Activated B cell treated with CpG ODN at 0.5 μM for 24 hours (primary cell): ENCODE measurements at regions not wholly inside any gene's neighbourhood (a gene's known extent, or its start where the extent isn't known, plus 50 kb on each side); places are given as distances from the start of the nearest gene placed in this dataset.
"Not testable (repeated sequence)": the region's sequence is repeated elsewhere in the genome, so short reads cannot be mapped to it uniquely, and the experiment has no call there.

Source experiments
- ATAC-seq: fragments of 200-7000 bp; cut with Tn5 transposase; one replicate; pipeline ENCODE4 v1.10.0; 2021; ENCODE audit warnings: low read depth, mild to moderate bottlenecking, moderate library complexity
- CTCF ChIA-PET: fragments of 350-600 bp; sonication (Branson Sonifier 250); formaldehyde crosslinking; loops from one replicate; lab custom pipeline; 2021; ENCODE audit warnings: antibody characterized with exemption; lab: Charles Lee
- POLR2A ChIA-PET: fragments of 350-600 bp; sonication (Branson Sonifier 250); formaldehyde crosslinking; loops from one replicate; lab custom pipeline; 2021; ENCODE audit warnings: antibody characterized with exemption; lab: Charles Lee
- DNase-seq: peaks from one replicate; pipeline ENCODE4 v3.0.0; 2022
- H3K27ac Mint-ChIP-seq: one replicate; pipeline ENCODE4 v1.8.0; 2020; ENCODE audit warnings: mixed read lengths
- H3K27me3 Mint-ChIP-seq: one replicate; pipeline ENCODE4 v1.8.0; 2021; ENCODE audit warnings: mixed read lengths
- H3K36me3 Mint-ChIP-seq: one replicate; pipeline ENCODE4 v1.8.0; 2021; ENCODE audit warnings: low read depth, mixed read lengths
- H3K4me1 Mint-ChIP-seq: one replicate; pipeline ENCODE4 v1.8.0; 2021; ENCODE audit warnings: mixed read lengths
- H3K4me3 Mint-ChIP-seq: one replicate; pipeline ENCODE4 v1.8.0; 2020; ENCODE audit warnings: mild to moderate bottlenecking, mixed read lengths
- H3K9me3 Mint-ChIP-seq: one replicate; pipeline ENCODE4 v1.8.0; 2020; ENCODE audit warnings: mixed read lengths
- CTCF ChIP-seq: fragments of 200-600 bp; IDR thresholded peaks from one replicate; pipeline ENCODE4 v1.8.0; 2022; ENCODE audit warnings: antibody characterized with exemption, mild to moderate bottlenecking
- intact Hi-C: fragments of 100-400 bp; cut with micrococcal nuclease; formaldehyde crosslinking; loops from one replicate; pipeline ENCODE4 v1.15.1; 2024

GRCh38 chr3:194950906-194951628 is 265.4 kb downstream of the FAM43A start:
- no peak overlapping the region for H3K4me3 Mint-ChIP-seq
- no peak for ATAC-seq
- H3K27ac Mint-ChIP-seq = no peak overlapping the region

GRCh38 chr3:194951629-194951920 is 265.9 kb downstream of the FAM43A start:
- H3K27me3 Mint-ChIP-seq, CTCF ChIA-PET, H3K36me3 Mint-ChIP-seq, POLR2A ChIA-PET, H3K4me1 Mint-ChIP-seq, H3K9me3 Mint-ChIP-seq, DNase-seq, ATAC-seq, intact Hi-C loops, H3K27ac Mint-ChIP-seq, H3K4me3 Mint-ChIP-seq: not testable (repeated sequence)

More at GRCh38 chr3:194950906-194951628, 265.4 kb downstream of the FAM43A start:
- Mint-ChIP-seq H3K4me1 (peaks cover 5% of the 10 kb centered on the region), H3K36me3 (no peaks in the 10 kb centered on the region), H3K27me3 (no peaks in the 10 kb centered on the region), H3K9me3 (peaks cover 10% of the 10 kb centered on the region)
- DNase-seq = no peak
- POLR2A ChIA-PET = no interaction called here
- no peak for TF ChIP-seq CTCF
- CTCF ChIA-PET = no interaction called here
- intact Hi-C loops = no loop called here

GRCh38 chr3:194951931-194952582 is 266.4 kb downstream of the FAM43A start:
- no peak for ATAC-seq
- ChIA-PET POLR2A (no interaction called here), CTCF (no interaction called here)
- Mint-ChIP-seq H3K27ac (no peak overlapping the region), H3K9me3 (peaks cover 10% of the 10 kb centered on the region), H3K4me1 (no peaks in the 10 kb centered on the region), H3K4me3 (no peak overlapping the region), H3K27me3 (no peaks in the 10 kb centered on the region), H3K36me3 (no peaks in the 10 kb centered on the region)
- DNase-seq = no peak
- intact Hi-C loops = no loop called here
- no peak for TF ChIP-seq CTCF

GRCh38 chr3:194952841-194953241 is 267.2 kb downstream of the FAM43A start:
- Mint-ChIP-seq H3K9me3 (peaks cover 6% of the 10 kb centered on the region), H3K4me3 (no peak overlapping the region), H3K27me3 (no peaks in the 10 kb centered on the region), H3K36me3 (no peaks in the 10 kb centered on the region), H3K4me1 (no peaks in the 10 kb centered on the region), H3K27ac (no peak overlapping the region)
- ATAC-seq = no peak
- DNase-seq = no peak
- TF ChIP-seq CTCF = no peak
- ChIA-PET CTCF (interaction anchor here (2.6 kb wide), 1 partner anchor 269 kb away, joined by 29 read pairs; no protein-coding TSS in a partner anchor), POLR2A (interaction anchor here (0.6 to 1.4 kb wide), 2 partner anchors 264 to 425 kb away, joined by 3 to 4 read pairs; no protein-coding TSS in a partner anchor)
- intact Hi-C loops = no loop called here

- TF ChIP-seq CTCF = no peak
- ChIA-PET POLR2A (interaction anchor here (0.6 to 1.4 kb wide), 3 partner anchors 265 to 425 kb away, joined by 3 to 5 read pairs (median 4); no protein-coding TSS in a partner anchor), CTCF (interaction anchor here (2.6 kb wide), 1 partner anchor 270 kb away, joined by 29 read pairs; no protein-coding TSS in a partner anchor)
- Mint-ChIP-seq H3K27ac (no peak overlapping the region), H3K36me3 (no peaks in the 10 kb centered on the region), H3K9me3 (peaks cover 5% of the 10 kb centered on the region), H3K4me1 (no peaks in the 10 kb centered on the region), H3K4me3 (no peak overlapping the region), H3K27me3 (no peaks in the 10 kb centered on the region)
- DNase-seq = no peak
- intact Hi-C loops = no loop called here
- ATAC-seq = no peak
These were observed 267.6 kb downstream of the FAM43A start for GRCh38 chr3:194953291-194953690.
